IMR-90 (cell line): ENCODE measurements at regions not wholly inside any gene's neighbourhood (a gene's known extent, or its start where the extent isn't known, plus 50 kb on each side); places are given as distances from the start of the nearest gene placed in this dataset.

Experiments
- CEBPB ChIP-seq: IDR thresholded peaks from 2 replicates; pipeline ENCODE4 v1.6.1; 2012; ENCODE audit warnings: low read depth, low read length, improper control_type of control experiment
- NFE2L2 ChIP-seq: fragments of 150-350 bp; IDR thresholded peaks from 2 replicates; pipeline ENCODE4 v1.6.1; 2016; ENCODE audit warnings: low read depth, mild to moderate bottlenecking, low read length
- POLR2A ChIP-seq: IDR thresholded peaks from 2 replicates; pipeline ENCODE4 v1.6.1; 2012; ENCODE audit warnings: mild to moderate bottlenecking, low read depth, low read length
- RAD21 ChIP-seq: IDR thresholded peaks from 2 replicates; pipeline ENCODE4 v1.6.1; 2012; ENCODE audit warnings: low read length, improper control_type of control experiment
- RFX5 ChIP-seq: IDR thresholded peaks from 2 replicates; pipeline ENCODE4 v1.8.0; 2012; ENCODE audit warnings: low read depth, mild to moderate bottlenecking, low read length, moderate library complexity
- TF ChIP-seq, protein P1 (sequence below): conservative IDR thresholded peaks from 2 replicates; pipeline ENCODE4 v1.5.1; 2012; ENCODE audit warnings: mild to moderate bottlenecking, low read depth, low read length, improper control_type of control experiment
- TF ChIP-seq, protein P2 (sequence below): fragments of 150-350 bp; IDR thresholded peaks from 2 replicates; pipeline ENCODE4 v1.6.1; 2017; ENCODE audit warnings: mild to moderate bottlenecking, antibody characterized with exemption, low read length, low read depth

DNA sequence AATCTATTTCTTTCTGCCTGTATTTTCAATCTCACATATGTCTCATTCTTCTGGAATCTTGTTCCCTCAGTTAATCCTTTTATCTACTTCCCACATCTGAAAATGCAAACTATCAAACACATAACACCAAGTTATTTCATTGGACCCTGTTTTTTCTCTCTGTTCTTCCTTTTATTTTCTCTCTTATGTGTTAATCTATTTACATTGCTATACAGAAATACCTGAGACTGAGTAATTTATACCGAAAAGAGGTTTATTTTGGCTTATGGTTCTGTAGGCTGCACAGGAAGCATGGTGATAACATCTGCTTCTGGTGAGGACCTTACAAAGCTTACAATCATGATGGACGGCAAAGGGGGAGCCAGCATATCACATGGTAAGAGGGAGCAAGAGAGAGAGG is 247.6 kb downstream of the TGFB2 start:
- TF ChIP-seq, protein P1, sequence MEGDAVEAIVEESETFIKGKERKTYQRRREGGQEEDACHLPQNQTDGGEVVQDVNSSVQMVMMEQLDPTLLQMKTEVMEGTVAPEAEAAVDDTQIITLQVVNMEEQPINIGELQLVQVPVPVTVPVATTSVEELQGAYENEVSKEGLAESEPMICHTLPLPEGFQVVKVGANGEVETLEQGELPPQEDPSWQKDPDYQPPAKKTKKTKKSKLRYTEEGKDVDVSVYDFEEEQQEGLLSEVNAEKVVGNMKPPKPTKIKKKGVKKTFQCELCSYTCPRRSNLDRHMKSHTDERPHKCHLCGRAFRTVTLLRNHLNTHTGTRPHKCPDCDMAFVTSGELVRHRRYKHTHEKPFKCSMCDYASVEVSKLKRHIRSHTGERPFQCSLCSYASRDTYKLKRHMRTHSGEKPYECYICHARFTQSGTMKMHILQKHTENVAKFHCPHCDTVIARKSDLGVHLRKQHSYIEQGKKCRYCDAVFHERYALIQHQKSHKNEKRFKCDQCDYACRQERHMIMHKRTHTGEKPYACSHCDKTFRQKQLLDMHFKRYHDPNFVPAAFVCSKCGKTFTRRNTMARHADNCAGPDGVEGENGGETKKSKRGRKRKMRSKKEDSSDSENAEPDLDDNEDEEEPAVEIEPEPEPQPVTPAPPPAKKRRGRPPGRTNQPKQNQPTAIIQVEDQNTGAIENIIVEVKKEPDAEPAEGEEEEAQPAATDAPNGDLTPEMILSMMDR = no peak
- TF ChIP-seq POLR2A = no peak
- TF ChIP-seq RFX5 = no peak
- TF ChIP-seq NFE2L2 = no peak
- TF ChIP-seq RAD21 = no peak
- no peak for TF ChIP-seq CEBPB
- TF ChIP-seq, protein P2, sequence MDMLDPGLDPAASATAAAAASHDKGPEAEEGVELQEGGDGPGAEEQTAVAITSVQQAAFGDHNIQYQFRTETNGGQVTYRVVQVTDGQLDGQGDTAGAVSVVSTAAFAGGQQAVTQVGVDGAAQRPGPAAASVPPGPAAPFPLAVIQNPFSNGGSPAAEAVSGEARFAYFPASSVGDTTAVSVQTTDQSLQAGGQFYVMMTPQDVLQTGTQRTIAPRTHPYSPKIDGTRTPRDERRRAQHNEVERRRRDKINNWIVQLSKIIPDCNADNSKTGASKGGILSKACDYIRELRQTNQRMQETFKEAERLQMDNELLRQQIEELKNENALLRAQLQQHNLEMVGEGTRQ = no peak
